ENCODE measurements at regions not wholly inside any gene's neighbourhood (a gene's known extent, or its start where the extent isn't known, plus 50 kb on each side); places are given as distances from the start of the nearest gene placed in this dataset.

GRCh38 chr17:72587773-72588511 is 467.1 kb downstream of the SOX9 start:
- Histone ChIP-seq H3K27ac (peak overlapping the region; percentile 80 to 91), H3K9me3 (no peaks in the 10 kb centered on the region), H3K4me2 (peak overlapping the region; percentile 95), H3K4me1 (peaks cover 46% of the 10 kb centered on the region), H3K4me3 (peak overlapping the region; percentile 78)
- no peak for TF ChIP-seq BHLHE40 (IDR thresholded peaks at IDR 0.05; ENCODE audit: low read depth, low read length)
- TF ChIP-seq RAD21 (conservative IDR thresholded peaks at IDR 0.05 in 1 of 2, IDR thresholded peaks at IDR 0.05 in 1 of 2) = peak in 1 of 2 experiments; percentile 14; a peak in 1 of 5 replicates
- TF ChIP-seq ZFP36 (IDR thresholded peaks at IDR 0.05; ENCODE audit: borderline replicate concordance, partially characterized antibody) = peak; percentile 78
- FAIRE-seq = no peak
- CTCF ChIA-PET = interaction anchor here (1.0 to 17.5 kb wide), 15 partner anchors 9 to 601 kb away, joined by 3 to 334 read pairs (median 5); no protein-coding TSS in a partner anchor
- peak in 1 of 2 experiments; percentile 54 for DNase-seq (ENCODE audit: low read depth in 1 of 2, low spot score in 1 of 2)
- 25% methylated on average over 11 of the region's 11 CpGs for WGBS (ENCODE audit: missing lambda C conversion rate)
- POLR2A ChIA-PET = interaction anchor here (1.0 to 2.8 kb wide), 7 partner anchors 15 to 96 kb away, joined by 3 to 14 read pairs (median 6); no protein-coding TSS in a partner anchor
- ATAC-seq = peak; percentile 7 to 10; a peak in 3 of 6 replicates

DNA sequence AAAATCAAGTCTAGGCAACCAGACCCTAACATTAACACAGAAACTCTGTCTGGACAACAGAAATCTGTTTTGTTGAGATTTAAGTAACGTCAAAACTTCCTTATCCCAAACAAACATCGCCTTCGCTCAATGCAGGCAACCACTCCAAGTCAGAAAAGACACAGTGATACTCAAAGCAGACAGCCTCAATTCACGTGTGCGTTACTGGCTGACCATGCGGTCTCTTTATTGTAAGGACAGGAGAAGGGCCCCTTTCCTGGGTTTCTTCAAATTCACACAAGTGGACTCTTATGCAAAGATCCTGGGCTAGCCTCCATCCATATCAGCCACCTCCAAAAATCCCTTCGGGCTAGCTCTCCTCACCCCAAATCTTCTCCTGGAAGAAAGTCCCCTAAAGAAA is 467.7 kb downstream of the SOX9 start:
- Histone ChIP-seq H3K9me3 (no peaks in the 10 kb centered on the region), H3K27ac (peak overlapping the region; percentile 80 to 91), H3K4me1 (peaks cover 46% of the 10 kb centered on the region), H3K4me3 (peak overlapping the region; percentile 78), H3K4me2 (peak overlapping the region; percentile 95)
- ATAC-seq = no peak
- WGBS (ENCODE audit: missing lambda C conversion rate) = 39% methylated on average over 7 of the region's 7 CpGs
- CTCF ChIA-PET = interaction anchor here (0.8 to 17.5 kb wide), 15 partner anchors 10 to 601 kb away, joined by 3 to 334 read pairs (median 4); no protein-coding TSS in a partner anchor
- FAIRE-seq = no peak
- no peak for TF ChIP-seq ZC3H11A (IDR thresholded peaks at IDR 0.05)
- TF ChIP-seq, protein P1, sequence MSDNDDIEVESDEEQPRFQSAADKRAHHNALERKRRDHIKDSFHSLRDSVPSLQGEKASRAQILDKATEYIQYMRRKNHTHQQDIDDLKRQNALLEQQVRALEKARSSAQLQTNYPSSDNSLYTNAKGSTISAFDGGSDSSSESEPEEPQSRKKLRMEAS (IDR thresholded peaks at IDR 0.05) = peak; percentile 58; the same call in 1 of the 2 replicates
- POLR2A ChIA-PET = interaction anchor here (1.0 to 1.6 kb wide), 7 partner anchors 8 to 96 kb away, joined by 3 to 14 read pairs (median 5); no protein-coding TSS in a partner anchor
- DNase-seq (ENCODE audit: low read depth in 1 of 2, low spot score in 1 of 2) = no peak

- WGBS (ENCODE audit: missing lambda C conversion rate) = 4% methylated on average over 11 of the region's 11 CpGs
- TF ChIP-seq CHD2 (IDR thresholded peaks at IDR 0.05; ENCODE audit: low read length, partially characterized antibody) (no peak), MAFK (IDR thresholded peaks at IDR 0.05; ENCODE audit: partially characterized antibody) (peak; percentile 50), TP53 (CRISPR knock-in tag; IDR thresholded peaks at IDR 0.05) (0 out of 2 replicates have a peak, but pooled peaks have one; percentile 7), ELK1 (IDR thresholded peaks at IDR 0.05; ENCODE audit: low read depth, low read length) (no peak), GATA3 (IDR thresholded peaks at IDR 0.05; ENCODE audit: borderline replicate concordance) (0 out of 2 replicates have a peak, but pooled peaks have one; percentile 39), BHLHE40 (IDR thresholded peaks at IDR 0.05; ENCODE audit: low read depth, low read length) (peak; percentile 55; the same call in 1 of the 2 replicates), ZNF302 (CRISPR knock-in tag; IDR thresholded peaks at IDR 0.05) (no peak), FOSL2 (IDR thresholded peaks at IDR 0.05) (0 out of 2 replicates have a peak, but pooled peaks have one; percentile 15), FOSL2 (CRISPR knock-in tag; IDR thresholded peaks at IDR 0.05) (peak; percentile 91), CHD4 (IDR thresholded peaks at IDR 0.05; ENCODE audit: borderline replicate concordance) (no peak), CBX8 (IDR thresholded peaks at IDR 0.05) (no peak), JUNB (IDR thresholded peaks at IDR 0.05) (no peak), FOXS1 (CRISPR knock-in tag; IDR thresholded peaks at IDR 0.05) (no peak), ZC3H11A (IDR thresholded peaks at IDR 0.05) (no peak), CEBPB (IDR thresholded peaks at IDR 0.05) (peak in 1 of 2 experiments; percentile 8; a peak in 1 of 4 replicates), HOXB5 (CRISPR knock-in tag; IDR thresholded peaks at IDR 0.05) (no peak), KDM1A (IDR thresholded peaks at IDR 0.05; ENCODE audit: low read depth) (no peak), RCOR1 (IDR thresholded peaks at IDR 0.05; ENCODE audit: low read depth, low read length) (no peak), FOSB (CRISPR knock-in tag; IDR thresholded peaks at IDR 0.05) (no peak; the same call in 1 of the 2 replicates)
- TF ChIP-seq, protein P2, sequence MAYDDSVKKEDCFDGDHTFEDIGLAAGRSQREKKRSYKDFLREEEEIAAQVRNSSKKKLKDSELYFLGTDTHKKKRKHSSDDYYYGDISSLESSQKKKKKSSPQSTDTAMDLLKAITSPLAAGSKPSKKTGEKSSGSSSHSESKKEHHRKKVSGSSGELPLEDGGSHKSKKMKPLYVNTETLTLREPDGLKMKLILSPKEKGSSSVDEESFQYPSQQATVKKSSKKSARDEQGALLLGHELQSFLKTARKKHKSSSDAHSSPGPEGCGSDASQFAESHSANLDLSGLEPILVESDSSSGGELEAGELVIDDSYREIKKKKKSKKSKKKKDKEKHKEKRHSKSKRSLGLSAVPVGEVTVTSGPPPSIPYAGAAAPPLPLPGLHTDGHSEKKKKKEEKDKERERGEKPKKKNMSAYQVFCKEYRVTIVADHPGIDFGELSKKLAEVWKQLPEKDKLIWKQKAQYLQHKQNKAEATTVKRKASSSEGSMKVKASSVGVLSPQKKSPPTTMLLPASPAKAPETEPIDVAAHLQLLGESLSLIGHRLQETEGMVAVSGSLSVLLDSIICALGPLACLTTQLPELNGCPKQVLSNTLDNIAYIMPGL (CRISPR knock-in tag; IDR thresholded peaks at IDR 0.05; ENCODE audit: borderline replicate concordance) = no peak
- TF ChIP-seq, protein P1 (IDR thresholded peaks at IDR 0.05) = peak; percentile 63
- TF ChIP-seq, protein P3, sequence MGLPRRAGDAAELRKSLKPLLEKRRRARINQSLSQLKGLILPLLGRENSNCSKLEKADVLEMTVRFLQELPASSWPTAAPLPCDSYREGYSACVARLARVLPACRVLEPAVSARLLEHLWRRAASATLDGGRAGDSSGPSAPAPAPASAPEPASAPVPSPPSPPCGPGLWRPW (IDR thresholded peaks at IDR 0.05) = no peak
- DNase-seq (ENCODE audit: low read depth in 1 of 2, low spot score in 1 of 2) = peak; percentile 71 to 82
- ChIA-PET POLR2A (interaction anchor here (1.0 to 1.6 kb wide), 7 partner anchors 9 to 95 kb away, joined by 3 to 14 read pairs (median 5); no protein-coding TSS in a partner anchor), CTCF (interaction anchor here (0.8 to 17.5 kb wide), 15 partner anchors 10 to 600 kb away, joined by 3 to 334 read pairs (median 4); no protein-coding TSS in a partner anchor)
- Histone ChIP-seq H3K27ac (peak overlapping the region; percentile 80 to 91), H3K9me3 (no peaks in the 10 kb centered on the region), H3K4me1 (peaks cover 46% of the 10 kb centered on the region), H3K4me2 (peak overlapping the region; percentile 95), H3K4me3 (peak overlapping the region; percentile 78)
- peak; percentile 9 to 48 for ATAC-seq
- peak; percentile 61 for FAIRE-seq
Measured at GRCh38 chr17:72588961-72589360, 468.1 kb downstream of the SOX9 start.
